Kasumi-1 (cell line): ENCODE measurements at regions not wholly inside any gene's neighbourhood (a gene's known extent, or its start where the extent isn't known, plus 50 kb on each side); places are given as distances from the start of the nearest gene placed in this dataset.
A peak's percentile ranks its signal among the peaks of the same experiment; 100 is the strongest.
"Not testable (repeated sequence)": the region's sequence is repeated elsewhere in the genome, so short reads cannot be mapped to it uniquely, and the experiment has no call there.

Experiments used
- DNase-seq, 2 experiments: peaks; one replicate each; lab custom pipeline; 2025; lab: John Stamatoyannopoulos, UW

- no peak for DNase-seq
These were observed 523.2 kb downstream of the RMST start for GRCh38 chr12:97985834-97986233.

- not testable (repeated sequence) for DNase-seq
These were observed 526.0 kb downstream of the RMST start for GRCh38 chr12:97988588-97988987.

GRCh38 chr12:97989366-97989940 lies 525.9 kb upstream of the TMPO start:
- no peak for DNase-seq

- DNase-seq, result no peak
These were observed 520.5 kb upstream of the TMPO start for GRCh38 chr12:97994746-97995484.

- DNase-seq, result no peak
These were observed 519.8 kb upstream of the TMPO start for GRCh38 chr12:97995559-97995958.

- no peak for DNase-seq
These were observed 514.0 kb upstream of the TMPO start for GRCh38 chr12:98001430-98001829.

GRCh38 chr12:98002887-98003493 lies 512.4 kb upstream of the TMPO start:
- DNase-seq, result peak; percentile 61 to 76

- no peak for DNase-seq
These were observed 507.4 kb upstream of the TMPO start for GRCh38 chr12:98007963-98008362.

- DNase-seq, result no peak
These were observed 501.8 kb upstream of the TMPO start for GRCh38 chr12:98013560-98013959.

- DNase-seq, result no peak
These were observed 496.6 kb upstream of the TMPO start for GRCh38 chr12:98018836-98019235.

GRCh38 chr12:98020376-98020775 lies 495.0 kb upstream of the TMPO start:
- no peak for DNase-seq

GRCh38 chr12:98022961-98023360 lies 492.4 kb upstream of the TMPO start:
- DNase-seq, result no peak

GRCh38 chr12:98037401-98038140 lies 477.8 kb upstream of the TMPO start:
- DNase-seq, result no peak

- DNase-seq, result no peak
These were observed 472.7 kb upstream of the TMPO start for GRCh38 chr12:98042668-98043067.

- no peak for DNase-seq
These were observed 470.0 kb upstream of the TMPO start for GRCh38 chr12:98045395-98045794.

GRCh38 chr12:98048326-98048725 lies 467.1 kb upstream of the TMPO start:
- DNase-seq, result no peak

- DNase-seq, result no peak
These were observed 462.2 kb upstream of the TMPO start for GRCh38 chr12:98053202-98053601.

GRCh38 chr12:98057701-98058100 lies 457.7 kb upstream of the TMPO start:
- DNase-seq, result no peak

- no peak for DNase-seq
These were observed 457.2 kb upstream of the TMPO start for GRCh38 chr12:98058213-98058612.

GRCh38 chr12:98058838-98059237 lies 456.6 kb upstream of the TMPO start:
- DNase-seq, result no peak

- no peak for DNase-seq
These were observed 455.6 kb upstream of the TMPO start for GRCh38 chr12:98059659-98060343.

GRCh38 chr12:98060411-98060810 lies 455.0 kb upstream of the TMPO start:
- no peak for DNase-seq
